GM12891 (cell line): ENCODE measurements at regions not wholly inside any gene's neighbourhood (a gene's known extent, or its start where the extent isn't known, plus 50 kb on each side); places are given as distances from the start of the nearest gene placed in this dataset.

ENCODE experiments used
- POLR2A ChIP-seq: IDR thresholded peaks from 2 replicates; pipeline ENCODE4 v1.6.1; 2011; ENCODE audit warnings: low read depth, low read length, control low read depth
- POLR2AphosphoS5 ChIP-seq: IDR thresholded peaks from 2 replicates; pipeline ENCODE4 v1.6.1; 2011; ENCODE audit warnings: low read depth, low read length, control low read depth

- TF ChIP-seq POLR2AphosphoS5 (no peak), POLR2A (no peak)
Measured at GRCh38 chr9:26657958-26658357, 234.6 kb downstream of the CAAP1 start.
